ENCODE measurements at regions not wholly inside any gene's neighbourhood (a gene's known extent, or its start where the extent isn't known, plus 50 kb on each side); places are given as distances from the start of the nearest gene placed in this dataset.

DNA sequence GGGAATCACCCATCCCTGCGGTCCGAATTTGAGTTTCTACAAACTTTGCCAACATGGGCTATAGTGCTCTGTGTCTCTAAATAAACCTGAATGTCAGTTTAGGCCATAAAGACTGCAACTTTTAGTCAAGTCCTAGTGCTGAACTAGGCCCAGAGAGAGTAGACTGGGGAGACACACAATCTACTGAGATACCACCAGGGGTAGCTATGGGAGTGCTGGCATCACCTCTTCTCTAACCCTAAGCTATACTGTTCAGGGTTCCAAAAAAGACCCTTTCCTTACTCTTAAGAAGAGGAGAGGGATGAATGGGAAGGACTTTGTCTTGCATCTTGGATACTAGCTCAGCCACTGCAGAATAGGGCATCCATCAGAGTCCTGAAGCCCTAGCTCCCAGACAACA lies 866.7 kb upstream of the PRMT6 start:
- DNase-seq = no peak

DNA sequence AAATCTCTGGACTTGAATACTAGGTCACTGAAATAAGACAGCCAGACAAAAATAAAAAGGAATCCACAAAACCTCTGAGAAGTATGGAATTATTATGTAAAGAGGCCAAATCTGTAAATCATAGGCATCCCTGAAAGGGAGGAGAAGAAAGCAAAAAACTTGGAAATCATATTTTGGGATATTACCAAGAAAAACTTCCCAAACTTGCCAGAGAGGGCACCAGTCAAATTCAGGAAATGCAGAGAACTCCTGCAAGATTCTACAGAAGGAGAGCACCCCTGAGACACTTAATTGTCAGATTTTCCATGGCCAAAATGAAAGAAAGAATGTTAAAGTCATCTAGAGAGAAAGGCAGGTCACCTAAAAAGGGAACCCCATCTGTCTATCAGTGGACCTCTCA lies 862.3 kb upstream of the PRMT6 start:
- DNase-seq = no peak

DNA sequence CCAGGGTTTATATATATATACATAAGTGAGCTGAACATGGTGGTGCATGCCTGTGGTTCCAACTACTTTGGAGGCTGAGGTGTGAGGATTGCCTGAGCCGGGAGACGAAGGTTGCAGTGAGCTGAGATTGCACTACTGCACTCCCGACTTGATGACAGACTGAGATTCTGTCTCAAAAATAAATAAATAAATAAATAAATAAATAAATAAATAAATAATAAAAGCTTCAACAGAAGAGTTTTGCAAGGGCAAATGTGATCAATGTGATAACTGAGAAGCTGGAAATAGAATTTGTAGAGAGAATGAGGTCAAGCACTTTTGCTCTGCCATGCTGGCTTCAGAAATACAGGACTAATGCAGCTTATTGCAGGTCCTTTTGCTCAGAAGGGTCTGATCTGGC lies 855.8 kb upstream of the PRMT6 start:
- DNase-seq = no peak

DNA sequence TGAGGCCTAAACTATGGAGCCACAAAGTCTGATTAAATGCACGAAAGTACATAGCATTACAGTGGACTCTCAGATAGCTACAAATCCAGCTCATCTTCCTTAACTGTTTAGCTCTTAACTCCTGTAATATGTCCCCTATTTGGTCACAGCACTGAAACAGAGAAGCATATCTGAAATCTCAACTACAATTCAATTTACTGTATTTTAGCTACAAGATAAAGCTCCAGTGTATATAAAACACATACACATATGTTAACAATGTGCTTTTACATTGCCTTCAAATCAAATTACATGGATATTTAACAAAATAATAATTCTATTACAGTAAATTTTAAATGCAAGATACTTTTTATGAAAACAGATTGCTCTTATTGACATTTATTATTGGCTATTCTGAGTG lies 849.3 kb upstream of the PRMT6 start:
- no peak for DNase-seq

DNA sequence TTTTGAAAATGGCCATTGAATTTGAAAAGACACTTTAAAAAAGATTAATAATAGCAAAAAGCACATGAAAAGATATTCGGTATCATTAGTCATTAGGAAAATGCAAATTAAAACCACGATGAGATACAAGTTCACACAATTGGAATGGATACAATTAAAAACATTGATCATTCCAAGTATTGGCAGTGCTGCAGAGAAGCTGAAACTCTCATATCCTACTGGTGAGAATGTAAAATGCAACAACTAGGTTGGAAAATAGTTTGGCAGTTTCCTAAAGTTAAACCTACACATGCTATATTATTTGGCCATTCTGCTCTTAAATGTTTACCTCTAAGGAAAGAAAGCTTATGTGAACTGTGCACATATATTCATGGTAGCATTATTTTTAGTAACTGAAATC lies 838.7 kb upstream of the PRMT6 start:
- DNase-seq = no peak

- no peak for DNase-seq
Observed at GRCh38 chr1:106222403-106222802, 834.1 kb upstream of the PRMT6 start.

- DNase-seq = no peak
Observed at GRCh38 chr1:106223213-106223612, 833.3 kb upstream of the PRMT6 start.

DNA sequence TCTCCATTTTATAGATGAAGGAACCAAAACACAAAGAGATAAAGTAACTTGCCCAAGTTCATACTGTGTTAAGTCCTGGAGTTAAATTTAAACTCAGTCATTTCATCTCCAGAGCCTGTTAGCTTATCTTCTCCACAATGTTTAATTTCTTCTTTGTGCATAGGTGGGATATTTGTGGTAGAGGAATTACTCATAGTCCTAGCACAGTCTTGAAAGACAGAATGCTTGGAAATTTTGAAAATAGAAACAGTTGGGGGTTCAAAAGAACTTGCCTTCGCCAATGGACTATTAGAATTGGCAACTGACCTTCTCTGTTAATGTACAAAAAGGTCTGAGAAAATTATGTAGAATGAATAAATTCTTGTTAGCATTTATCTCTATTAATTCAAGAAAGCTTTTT lies 832.0 kb upstream of the PRMT6 start:
- no peak for DNase-seq

DNA sequence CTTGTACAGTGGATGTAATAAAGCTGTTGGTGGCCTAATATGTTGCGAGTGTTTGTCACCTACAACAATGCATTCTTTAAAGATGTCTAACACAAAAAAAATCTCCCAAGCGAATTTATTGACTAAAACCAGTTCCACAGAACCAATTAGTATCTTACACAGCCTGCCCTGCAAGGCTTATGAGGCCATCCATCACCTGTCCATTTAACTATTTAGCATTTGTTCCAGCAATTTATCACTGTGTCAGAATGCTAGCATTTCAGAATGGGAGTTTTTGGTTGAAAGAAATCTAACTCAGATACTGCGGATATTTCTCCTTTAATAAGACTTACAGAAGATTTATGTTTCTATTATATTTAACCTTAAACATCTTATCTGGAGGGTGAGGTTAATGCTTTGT lies 831.1 kb upstream of the PRMT6 start:
- DNase-seq = no peak

DNA sequence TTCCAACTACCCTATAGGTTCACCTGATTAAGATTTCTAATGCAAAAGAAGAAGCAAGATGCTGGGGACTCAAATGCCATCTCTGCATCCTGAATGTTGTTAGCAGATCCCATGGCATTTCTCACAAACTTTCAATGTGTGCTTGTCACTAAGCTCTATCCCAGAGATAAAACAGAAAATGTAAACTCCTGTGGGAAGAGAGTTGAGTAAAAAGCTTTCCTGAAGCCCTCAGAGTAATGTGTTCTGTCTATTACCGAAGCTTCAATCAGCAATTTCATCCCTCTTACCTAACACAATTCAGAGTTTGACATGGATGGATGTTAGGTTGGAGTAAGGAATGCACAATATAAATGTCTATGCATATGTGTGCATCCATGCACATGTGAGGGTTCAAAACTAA lies 829.9 kb upstream of the PRMT6 start:
- DNase-seq = no peak

GRCh38 chr1:106232128-106232527 lies 824.3 kb upstream of the PRMT6 start:
- no peak for DNase-seq

- no peak for DNase-seq
Observed at GRCh38 chr1:106233511-106233910, 823.0 kb upstream of the PRMT6 start.

DNA sequence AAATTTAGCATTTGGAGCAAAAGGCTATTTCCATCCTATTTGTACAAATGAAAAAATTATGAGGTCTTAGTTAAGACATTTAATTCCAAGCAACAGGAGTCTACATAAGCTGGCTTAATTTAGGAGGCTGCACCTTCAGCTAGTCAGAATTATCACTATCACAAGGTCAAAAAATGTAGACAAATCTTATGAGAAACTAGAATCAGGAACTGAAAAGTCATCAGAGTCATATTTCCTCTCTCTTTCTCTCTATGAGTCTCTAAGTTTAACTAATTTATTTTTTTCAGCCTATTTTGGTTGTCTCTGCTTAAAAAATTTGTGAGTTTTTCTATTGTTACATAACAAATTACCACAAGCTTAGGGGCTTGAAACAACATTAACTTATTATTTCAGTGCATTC lies 807.1 kb upstream of the PRMT6 start:
- no peak for DNase-seq

DNA sequence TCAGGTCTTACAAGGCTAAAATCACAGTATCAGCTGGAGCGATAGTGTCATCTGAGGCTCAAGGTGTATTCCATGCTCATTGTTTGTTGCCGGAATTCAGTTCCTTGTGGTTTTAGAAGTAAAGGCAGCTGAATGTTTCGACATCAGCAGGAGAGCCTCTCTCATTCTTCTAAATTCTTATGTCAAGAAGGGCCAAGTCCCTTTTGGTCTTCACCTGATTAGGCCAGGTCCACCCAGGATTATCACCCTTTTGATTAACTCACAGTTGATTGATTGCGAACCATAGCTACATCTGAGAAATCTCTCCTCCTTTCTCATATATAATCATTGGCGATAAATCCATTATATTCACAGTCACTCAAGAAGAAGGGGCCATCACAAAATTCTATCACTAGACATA lies 806.7 kb upstream of the PRMT6 start:
- no peak for DNase-seq

DNA sequence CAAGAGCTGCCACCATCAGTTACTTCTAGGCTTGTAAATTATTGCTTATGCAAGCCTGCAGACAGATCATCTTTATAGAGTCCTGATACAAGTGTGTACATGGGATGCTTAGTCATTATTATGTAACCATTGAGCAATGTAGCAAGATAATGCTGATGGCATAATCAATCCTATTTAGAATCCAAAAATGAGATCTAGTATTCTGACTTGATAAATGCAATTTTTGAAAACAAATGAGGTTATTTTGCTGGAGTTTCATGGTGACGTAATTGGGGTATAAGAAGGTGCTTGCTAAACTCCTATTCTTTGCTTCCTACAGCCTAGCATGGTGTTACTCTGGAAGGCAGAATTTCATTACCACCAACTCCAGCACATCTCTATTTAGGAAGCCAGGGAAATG lies 801.7 kb upstream of the PRMT6 start:
- DNase-seq = no peak

DNA sequence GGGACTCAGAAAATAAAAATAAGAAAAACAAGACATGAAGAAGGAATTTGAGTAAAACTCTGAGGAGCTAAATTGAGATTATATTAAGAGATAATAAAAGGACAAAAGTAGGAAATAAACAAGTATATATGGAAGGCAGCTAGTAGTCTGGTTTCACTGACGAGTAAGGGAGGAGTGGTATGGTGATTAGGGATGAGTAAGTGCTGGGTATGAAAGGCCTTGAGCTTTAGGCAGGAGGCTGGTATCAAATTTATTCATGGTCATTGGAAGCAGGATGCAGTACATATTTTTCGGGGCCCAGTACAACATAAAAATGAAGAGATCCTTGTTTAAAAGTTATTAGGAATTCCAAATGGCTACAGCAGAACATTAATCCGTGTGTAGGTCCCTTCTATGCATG lies 789.7 kb upstream of the PRMT6 start:
- DNase-seq = no peak

GRCh38 chr1:106268070-106268469 lies 788.4 kb upstream of the PRMT6 start:
- no peak for DNase-seq

GRCh38 chr1:106276871-106277270 lies 779.6 kb upstream of the PRMT6 start:
- DNase-seq = no peak

DNA sequence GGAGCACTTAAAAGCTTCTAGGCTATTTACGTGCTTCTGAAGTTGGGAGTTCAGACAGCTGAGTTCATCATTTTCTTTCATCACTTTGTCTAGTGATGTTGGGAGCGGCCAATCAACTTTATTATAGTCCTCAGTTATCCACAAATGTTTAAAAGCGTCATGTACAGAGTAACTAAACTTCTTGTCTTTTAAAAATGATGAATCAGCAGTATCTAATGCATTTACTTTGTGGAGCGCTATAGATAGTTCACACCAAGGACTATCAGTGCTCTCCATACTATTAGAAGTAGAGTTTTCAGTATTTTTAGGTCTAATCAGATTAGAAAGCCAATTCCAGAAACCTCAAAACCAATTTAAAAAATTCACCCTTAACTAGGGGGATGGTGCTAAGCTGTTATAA lies 778.7 kb upstream of the PRMT6 start:
- DNase-seq = no peak

DNA sequence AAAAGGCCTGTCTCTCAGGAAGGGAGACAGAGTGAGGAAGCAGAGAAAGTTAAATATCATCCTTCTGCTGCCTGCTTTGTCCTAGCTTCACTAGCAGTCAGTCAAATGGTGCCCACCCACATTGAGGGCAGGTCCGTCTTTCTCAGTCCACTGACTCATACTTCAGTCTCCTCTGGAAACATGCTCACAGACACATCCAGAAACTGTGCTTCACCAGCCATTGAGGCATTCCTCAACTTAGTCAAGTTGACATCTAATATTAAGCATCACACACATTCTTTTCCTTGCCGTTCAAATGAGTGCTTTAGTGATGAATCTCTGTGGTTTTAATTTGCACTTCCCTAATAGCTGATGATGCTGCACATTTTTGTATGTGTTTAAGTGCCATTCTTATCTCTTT lies 777.8 kb upstream of the PRMT6 start:
- DNase-seq = no peak

DNA sequence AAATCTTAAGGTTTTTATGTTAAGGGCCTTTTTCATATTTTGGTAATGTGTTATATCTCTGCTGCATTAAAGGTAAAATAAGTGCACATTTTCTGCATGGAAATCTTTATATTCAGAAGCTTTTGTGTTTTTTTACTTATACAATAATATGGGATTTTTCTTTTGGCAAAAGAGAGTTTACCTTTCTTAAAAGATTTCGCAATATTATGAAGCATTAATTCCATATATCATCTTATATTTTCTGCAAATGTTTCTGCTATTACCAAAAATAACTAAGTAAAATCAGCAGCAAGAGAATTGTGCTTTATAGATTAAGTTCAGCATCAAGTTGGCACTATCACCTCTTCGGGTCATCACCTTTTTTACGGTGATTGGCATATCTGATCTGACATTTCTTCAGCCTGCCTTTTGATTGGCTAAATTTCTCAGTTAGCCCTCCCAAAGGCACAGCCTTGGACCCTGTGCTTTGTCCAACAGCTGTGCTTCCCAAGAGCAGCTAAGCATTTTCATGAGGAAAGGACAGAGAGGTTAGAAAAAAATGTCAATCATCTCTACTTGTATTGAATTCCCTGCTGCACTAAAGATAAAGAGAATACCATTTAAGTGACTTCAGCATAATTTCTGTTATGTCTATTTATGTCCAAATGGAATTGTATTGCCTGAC lies 767.1 kb upstream of the PRMT6 start:
- no peak for DNase-seq

DNA sequence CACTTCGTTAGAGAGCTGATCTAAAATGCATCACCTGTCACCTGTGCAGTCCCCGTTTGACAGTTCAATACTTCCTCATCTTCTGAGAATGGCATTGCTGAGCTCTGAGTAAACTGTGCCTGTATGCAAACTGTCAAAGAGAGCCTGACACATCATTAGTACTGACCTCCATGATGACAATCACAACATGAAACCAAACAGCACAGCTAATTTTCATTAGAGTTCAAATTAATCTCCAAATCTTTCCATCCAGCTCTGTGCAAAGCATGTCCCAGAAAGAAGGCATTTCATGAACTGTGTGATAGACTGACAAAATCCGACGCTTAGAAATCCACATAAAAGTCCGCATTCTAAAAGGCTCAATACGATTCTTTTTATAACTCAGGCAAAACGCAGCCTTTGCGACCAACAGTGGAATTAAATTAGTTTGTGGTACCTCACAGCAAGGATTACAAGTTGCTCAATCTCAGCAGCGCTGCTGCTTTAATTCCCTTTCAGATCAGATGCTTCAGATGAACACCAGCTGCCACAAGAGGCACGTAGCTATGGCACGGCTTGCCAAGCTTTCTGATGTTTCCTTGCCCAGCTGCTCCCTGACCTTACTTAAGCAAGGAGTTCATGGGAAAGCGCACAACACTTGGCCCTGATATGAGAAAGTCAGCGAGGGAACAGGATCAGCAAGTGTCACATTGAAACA lies 765.5 kb upstream of the PRMT6 start:
- DNase-seq = no peak

DNA sequence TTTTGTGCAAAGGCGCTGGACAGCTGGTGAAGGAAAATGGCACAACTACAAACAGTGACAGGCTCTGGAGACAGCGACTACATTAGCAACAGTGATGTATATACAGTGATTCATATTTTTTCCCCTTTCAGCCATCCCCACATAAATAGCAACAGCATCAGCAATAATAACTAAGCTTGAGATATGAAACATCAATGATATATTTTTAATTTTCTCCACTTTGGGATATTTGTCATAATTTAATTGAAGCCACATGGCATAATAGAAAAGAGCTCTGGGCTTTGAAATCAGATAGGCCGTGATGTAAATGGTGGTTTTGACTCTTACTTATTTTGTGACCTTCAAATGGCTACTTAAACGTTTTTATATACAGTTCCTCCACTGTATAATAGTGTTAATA lies 764.3 kb upstream of the PRMT6 start:
- no peak for DNase-seq

GRCh38 chr1:106296431-106296830 lies 760.0 kb upstream of the PRMT6 start:
- no peak for DNase-seq

DNA sequence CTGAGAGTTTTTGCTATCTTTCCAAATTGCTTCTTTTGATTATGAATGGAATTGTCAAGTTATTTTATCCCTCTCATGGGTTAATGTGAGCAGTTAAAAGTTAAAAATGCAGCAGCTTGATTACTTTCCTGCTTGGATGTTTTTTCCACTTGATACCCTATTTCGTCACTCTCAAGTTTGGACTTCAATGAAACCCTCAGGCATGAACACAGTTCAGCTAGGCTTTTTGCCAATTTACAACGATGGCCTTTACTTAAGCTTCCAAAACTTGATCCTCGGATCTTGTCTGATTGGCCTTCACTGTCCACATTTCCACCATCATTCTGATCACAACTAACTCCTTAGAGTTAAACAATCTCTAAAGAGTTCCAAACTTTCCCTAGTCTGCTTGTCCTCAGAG lies 752.4 kb upstream of the PRMT6 start:
- DNase-seq = no peak
